ENCODE measurements at regions not wholly inside any gene's neighbourhood (a gene's known extent, or its start where the extent isn't known, plus 50 kb on each side); places are given as distances from the start of the nearest gene placed in this dataset.

DNA sequence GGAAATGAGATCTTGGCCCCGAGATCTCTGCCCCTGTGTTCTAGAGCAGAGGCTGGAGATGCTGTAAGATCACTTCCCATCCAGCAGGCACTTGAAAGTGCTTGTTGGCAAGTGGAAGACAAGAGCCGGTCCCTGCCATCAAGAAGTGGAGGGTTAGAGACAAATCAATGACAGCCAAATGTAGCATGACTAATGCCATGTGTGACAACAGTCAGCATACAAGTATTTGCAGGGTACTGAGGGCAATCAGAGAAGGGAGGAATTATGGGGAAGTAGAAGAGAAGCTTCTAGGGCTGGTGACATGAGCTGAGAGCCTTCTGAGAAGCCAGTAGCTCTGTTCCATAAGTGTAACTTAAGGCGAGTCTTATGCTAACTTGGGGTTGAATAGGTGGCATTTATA, 58.6 kb downstream of the TMEM17 start:
- peak; percentile 33 for DNase-seq (ENCODE audit: low spot score)

DNA sequence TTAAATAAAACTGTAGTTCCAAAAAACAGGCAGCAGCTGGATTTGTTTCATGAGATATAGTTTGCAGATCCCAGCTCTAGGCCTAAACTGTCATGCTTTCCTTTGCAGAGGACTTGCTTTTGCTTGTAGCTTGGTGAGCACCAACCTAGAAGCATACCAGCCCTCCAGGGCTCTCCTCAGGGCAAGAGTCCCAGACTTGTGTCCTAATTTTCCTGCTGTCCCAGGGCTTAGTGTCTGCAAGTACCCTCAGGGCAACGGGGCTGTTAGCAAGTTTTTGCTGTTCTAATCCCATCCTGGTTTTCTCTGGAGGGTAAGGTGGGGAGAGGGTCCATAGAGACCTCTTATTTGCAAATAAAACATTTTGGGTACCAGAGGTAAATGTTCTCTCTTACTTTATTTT, 59.5 kb downstream of the TMEM17 start:
- no peak for DNase-seq (ENCODE audit: low spot score)

DNA sequence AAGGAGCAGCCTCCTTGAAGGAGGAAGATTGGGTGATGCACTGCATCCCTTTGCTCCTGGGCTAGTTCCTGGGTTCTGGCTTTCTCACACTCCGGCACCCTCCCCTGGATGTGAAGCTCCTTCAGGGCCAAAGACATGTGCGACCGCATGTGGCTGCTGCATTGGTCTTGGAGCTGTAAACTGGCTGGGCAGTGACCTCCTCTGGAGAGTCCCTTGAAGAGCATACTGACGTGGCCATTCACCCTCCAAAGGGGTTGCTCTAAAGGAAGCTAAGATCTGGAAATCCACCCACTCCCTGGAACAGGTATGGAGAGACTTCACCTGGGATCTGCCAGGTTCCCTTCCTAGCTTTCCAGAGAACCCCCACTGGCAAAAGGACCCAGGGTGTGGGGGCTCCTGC, 62.1 kb downstream of the TMEM17 start:
- DNase-seq (ENCODE audit: low spot score), result no peak

DNA sequence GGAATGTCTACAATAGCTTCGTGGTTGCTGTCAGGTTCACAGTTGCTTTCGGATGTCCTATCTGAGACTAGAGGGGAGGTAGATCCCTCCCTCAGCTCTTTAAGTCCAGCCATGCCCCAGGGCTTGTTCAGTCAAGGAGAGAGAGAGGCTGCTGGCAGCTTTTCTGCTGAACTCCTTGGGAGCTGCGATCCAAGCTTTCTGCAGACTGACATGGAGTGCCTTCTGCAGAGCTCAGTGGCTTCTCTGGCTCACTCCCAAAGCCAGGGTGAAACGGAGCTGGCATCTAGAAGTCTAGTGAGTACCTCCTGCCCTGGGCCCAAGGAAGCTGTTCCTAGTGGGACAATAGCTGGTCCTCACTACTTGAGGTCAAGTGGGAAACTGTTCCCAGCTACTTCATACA, 62.5 kb downstream of the TMEM17 start:
- no peak for DNase-seq (ENCODE audit: low spot score)

DNA sequence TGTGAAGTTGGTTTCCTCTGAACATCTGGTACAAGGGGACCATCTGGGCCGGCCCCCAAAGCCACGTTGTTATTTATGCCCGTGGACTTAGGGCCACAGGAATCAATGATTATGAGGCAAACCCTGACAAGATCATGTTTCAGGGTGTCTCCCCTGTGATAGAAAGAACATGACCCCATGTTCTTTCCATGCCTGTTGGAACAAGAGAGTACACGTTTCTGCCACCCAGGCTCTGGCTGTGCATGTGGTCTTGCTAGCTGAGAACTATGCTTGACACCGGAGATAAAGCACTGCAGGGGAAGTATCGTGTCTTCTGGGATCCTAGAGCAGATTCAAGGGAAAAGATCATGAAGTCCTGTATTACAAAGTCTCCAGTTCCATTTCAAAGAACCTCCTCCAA, 64.2 kb downstream of the TMEM17 start:
- no peak for DNase-seq (ENCODE audit: low spot score)

DNA sequence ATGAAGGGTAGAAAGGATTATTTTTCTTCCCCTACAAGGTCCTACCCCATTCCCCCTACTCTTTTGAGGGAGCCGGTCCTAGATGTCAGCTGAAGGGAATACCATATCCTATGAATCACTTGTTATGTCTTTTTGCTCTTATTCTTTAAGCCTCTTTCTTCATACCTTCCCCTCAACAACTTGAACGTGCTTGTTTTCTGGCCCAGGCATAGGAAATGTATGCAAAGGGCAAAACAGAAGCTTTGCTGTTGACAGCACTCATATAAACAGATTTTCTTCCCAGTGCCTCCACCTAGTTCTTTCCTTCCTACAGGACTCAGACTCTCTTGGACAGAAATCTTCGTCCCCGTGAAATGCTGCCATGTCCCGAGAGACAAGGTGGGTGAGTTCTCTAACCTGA, 64.6 kb downstream of the TMEM17 start:
- DNase-seq (ENCODE audit: low spot score), result no peak

DNA sequence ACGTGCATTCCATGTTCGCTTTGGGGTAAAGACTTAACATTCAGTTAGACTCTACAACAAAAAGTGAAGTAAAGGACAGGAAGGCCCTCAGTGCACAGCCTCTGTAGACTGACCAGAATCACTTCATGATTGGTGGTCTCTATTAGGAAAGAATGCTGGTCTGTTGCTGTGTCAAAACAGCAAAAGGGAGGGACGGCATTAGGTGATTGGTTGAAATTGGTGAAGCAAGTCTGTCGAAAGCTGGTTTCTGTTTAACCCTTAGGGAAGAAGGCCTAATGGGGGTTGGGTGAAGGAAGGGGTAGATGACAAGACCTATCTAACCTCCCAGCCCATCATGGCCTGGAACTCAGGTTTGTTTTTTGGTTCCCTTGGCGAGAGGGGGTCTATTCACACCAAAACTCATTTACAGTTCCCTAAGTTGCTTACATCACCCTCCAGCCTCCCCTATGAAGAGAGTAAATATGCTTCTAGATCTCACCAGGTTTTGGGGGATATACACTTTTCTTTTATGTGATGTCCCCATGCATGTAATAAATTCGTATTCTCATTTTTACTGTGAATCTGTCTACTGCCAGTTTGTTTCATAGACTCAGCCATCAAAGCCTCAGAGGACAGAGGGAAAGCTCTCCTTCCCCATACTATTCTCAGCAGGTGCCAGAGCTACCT, 65.6 kb downstream of the TMEM17 start:
- no peak for DNase-seq (ENCODE audit: low spot score)

DNA sequence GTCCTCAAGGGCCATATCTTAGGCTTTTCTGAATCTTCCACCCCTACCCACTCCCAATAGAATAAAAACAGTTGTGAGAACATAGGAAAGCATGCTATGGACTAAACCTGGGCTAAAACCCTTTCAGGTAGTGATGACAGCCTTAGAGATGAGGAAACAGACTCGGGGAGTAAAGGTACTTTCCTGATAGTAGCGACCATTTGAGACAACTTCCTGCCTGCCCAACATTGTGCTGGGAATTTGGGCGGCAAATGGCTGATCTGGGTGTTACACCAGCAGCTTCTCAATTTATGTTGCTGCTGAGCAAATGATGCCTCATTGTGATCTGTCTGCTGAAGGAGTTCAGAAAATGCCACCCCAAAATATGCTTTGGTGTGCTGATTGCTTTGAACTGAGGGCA, 66.6 kb downstream of the TMEM17 start:
- no peak for DNase-seq (ENCODE audit: low spot score)

DNA sequence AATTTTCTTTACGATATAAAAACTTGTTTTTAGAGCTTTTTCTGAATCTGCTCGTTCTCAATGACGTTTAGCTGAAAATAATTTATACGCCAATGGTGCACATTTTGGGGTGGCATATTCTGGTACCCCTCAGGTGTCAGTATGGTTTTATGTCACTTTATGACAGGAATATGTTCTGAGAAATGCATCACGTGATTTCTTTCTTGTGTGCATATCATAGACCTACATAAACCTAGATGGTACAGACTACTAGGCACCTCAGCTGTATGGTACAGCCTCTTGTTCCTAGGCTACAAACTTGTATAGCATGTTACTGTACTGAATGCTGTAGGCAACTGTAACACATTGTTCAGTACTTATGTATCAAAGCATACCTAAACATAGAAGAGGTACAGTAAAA, 68.2 kb downstream of the TMEM17 start:
- no peak for DNase-seq (ENCODE audit: low spot score)

DNA sequence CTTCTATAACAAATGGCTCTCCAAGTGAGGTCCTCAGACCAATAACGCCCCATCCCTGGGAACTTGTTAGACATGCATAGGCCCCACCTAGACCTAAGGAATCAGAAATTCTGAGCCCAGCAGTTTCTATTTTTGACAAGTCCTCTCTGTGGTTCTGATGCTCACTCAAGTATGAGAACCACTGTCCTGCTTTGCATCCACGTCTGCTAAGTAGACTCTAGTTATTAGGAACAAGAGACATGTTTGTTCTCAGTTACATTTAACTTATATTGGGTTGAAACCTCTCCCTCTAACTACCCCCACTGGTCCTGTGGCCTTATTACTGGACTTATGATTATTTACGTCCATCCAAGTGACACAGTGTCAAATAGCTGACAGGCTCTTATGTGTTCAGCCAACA, 70.3 kb downstream of the TMEM17 start:
- DNase-seq (ENCODE audit: low spot score), result no peak

DNA sequence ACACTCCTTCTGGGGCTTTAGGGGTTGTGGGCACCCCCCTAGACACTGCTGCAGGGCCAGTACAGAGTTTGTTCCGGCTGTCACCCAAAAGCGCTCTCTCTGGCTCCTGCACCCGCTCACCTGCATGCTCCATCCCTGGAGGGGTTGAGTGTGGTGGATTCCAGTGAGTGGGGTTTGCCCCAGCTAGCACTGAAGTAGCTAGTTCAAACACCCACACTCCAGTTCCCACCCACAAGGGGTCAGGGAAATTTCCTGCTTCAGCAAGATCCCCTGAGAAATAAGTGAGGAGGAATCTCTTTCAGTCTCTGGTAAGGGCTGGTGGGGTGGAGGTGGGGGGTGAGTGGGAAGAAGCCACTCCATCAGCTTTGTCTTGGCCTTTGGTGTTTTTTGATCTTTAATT, 73.6 kb downstream of the TMEM17 start:
- no peak for DNase-seq (ENCODE audit: low spot score)

DNA sequence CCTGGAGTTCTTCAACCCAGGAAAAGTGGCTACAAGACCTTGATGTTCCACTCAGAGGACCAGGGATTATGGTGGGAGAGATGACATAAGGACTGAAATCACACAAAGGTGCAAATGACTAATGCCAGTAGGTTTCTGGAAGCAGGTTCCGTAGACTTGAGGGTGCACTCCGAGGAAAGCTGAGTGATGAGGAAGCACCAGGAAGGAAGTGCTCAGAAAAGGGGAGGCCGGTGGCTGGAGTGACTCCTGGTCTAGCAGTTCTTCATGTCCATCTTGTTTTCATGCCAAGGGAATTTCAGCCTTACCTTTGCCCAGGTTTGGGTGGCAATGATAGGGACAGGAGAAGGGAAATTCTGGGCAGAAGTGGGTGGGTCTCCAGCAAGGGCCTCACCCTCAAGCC, 74.5 kb downstream of the TMEM17 start:
- no peak for DNase-seq (ENCODE audit: low spot score)

DNA sequence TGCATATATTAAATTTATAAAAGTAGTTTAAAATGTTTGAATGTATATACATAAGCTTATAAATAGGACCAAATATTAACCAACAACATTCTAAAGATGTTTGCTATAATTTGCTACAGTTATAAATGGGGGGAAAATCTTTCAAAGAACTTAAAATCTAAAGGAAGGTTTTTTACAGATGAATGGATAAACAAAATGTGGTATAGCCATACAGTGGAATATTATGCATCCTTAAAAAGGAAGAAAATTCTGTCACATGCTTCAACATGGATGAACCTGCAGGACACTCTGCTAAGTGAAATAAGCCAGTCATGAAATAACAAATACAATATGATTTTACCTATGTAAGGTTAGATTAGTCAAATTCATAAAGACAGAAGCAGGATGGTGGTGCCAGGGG, 75.8 kb downstream of the TMEM17 start:
- no peak for DNase-seq (ENCODE audit: low spot score)

DNA sequence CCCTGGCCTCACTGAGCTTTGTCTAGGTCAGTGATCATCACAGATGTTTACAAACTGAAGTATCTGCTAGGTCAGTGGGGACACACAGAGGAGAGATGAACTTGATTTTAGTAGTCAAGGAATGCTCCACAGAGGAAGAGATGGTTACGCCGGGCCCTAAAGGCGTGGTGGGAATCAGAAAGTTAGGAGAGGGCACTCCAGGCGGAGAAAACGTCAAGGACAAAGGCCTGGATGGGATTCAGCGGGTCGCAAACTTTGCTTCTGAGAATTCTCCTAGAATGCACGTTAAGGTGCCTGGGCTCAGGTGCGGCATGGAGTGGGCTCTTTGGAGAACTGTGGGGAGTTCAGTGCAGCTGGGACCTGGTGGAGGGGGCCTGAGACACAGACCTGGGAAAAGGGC, 78.8 kb downstream of the TMEM17 start:
- no peak for DNase-seq (ENCODE audit: low spot score)

DNA sequence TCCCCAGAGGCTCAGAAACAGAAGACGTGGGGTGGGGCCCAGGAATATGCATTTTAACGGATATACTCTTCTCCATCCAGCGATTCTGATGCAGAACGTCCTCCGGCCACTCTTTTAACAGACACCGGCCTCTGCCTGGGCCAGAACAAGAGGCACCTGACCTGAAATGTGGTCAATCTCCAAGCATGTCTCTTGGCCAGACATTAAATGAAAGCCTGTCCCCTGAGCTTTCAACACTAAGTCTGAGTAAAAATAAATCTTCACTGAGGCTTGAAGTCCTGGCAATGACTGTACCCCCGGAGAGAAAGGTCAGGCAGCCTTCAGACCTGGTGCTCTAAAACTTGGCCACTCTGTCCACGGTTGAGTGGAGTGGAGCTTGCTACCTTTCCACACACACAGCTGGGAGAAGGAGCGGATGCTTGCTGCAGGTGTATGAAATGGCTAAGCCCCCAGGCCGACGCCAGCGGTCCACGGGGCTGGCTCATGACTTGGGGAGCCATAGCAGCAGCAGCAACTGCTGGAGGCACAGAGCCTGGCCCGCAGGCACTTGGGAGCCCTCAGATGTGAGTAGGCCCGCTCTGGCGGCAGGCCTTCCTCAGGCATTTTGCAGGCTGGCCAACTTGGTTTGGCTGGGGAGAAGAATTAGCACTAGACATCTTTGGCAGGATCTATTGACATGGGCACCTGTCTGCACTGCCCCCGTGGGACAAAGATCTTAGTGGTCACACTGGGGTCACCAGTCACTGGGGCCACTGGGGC, 79.7 kb downstream of the TMEM17 start:
- DNase-seq (ENCODE audit: low spot score), result peak; percentile 46

DNA sequence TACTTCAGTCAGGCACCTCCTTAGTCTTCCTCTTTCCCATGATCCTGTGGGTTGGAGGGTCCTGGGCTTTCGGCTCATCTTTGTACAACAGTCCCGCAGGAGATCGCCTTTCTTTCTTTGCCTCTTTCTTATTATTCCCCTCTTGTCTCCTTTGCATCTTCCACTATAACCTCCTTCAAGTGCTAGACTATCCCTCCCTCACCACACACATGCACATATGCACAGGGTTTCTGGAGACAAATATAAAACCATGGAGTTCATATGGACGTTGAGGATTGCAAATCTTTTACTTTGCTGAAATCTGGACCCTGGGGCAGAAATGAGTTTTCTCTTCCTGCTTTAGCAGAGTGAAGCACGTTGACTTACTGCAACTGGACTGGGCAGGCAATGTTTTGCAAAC, 80.3 kb downstream of the TMEM17 start:
- DNase-seq (ENCODE audit: low spot score), result no peak

DNA sequence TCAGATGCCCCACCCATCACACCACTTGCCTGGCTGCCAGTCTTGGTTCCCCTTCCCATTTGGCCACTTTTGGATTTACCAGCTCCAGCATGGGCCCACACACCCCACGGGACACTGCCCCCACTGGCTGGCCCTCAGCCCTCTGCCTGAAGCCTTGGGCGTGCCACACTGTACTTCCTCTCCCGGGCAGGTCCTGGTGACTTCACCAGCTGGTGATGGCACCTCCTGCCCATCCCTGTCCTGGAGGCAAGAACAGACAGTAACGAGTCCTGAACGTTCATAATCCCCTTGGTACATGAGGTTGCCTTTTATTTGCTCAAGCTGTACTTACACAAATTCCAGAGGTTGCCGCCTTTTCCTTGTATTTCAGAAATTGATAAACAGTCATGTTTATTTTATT, 81.1 kb downstream of the TMEM17 start:
- DNase-seq (ENCODE audit: low spot score), result no peak

DNA sequence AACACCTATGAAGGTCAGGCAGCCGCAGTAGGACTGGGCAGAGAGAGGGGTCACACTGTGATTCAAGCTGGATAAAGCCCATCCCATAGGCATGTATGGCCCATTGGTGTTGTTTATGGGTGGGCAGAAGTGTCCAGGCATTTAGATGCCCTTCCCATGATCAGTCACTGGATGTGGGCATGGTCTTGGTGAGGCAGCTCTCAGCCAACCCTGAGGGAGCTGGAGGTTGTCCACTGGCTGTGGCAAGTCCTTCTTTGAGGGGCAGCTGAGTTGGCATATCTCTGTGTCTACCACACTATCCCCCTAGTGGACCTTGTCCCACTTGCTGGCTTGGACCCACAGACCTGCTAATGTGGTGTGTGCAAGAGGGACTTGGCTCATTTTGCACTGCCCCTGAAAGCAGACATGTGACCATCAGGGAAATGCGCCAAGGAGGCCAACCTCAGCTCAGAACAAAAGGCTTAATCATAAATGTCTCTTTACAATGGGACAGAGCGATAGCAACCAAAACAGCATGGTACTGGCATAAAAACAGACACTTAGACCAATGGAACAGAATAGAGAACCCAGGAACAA, 82.0 kb downstream of the TMEM17 start:
- no peak for DNase-seq (ENCODE audit: low spot score)

DNA sequence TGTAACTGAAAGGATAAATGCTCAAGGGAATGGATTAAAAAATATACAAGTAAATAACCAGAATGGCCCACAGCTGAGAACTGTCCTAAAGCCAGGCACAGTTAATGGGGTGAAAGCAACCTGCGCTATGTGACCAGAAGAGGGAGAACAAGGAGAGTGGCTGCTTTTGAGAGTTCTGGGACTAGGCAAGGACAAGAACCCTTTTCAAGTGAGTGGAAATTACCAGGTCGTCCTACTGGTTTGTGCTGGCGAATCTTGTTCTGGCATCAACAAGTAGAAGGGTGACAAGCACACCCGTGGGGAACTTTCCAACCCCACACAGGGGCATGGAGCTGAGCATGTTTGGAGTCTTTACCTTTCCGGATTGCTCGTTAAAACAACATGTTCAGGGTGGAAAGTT, 82.8 kb downstream of the TMEM17 start:
- DNase-seq (ENCODE audit: low spot score), result no peak

DNA sequence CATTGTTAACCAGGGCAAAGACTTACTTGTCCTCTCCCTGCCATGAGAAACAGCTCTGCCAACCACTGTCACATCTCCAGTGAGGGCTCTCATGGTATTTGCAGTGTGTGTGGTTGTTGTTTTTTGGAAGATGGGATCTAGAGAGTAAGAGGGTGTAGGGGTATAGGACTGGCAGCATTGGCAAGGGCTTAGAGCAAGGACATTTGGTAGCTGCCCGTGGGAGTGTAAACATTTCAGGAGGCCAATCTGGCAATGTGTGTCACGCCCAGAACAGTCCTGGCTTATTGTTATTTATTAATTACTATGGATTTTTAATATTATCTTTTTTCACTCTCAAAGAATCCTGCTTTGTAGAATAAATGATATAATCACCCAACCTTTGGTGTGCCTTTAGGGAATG, 90.5 kb downstream of the TMEM17 start:
- no peak for DNase-seq (ENCODE audit: low spot score)

DNA sequence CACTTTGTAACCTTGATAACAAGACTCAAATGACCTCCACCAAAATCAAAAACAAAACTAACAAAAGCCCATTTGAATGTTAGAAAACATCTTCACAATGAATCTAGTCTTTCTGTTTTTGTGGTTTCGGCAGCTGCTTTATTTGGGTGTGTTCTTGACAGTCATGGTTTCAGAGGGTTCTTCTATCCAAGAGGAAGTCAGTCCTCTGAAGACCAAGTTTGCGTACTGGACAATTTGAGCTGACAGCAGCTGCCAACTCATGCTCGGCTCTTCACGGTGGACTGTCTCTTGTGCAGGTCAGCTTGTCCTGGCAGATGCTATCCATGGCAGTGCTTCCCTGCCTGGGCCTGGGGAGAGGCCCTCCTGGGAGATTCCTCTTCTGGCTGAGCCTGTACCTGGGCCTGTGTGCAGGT, 91.0 kb downstream of the TMEM17 start:
- DNase-seq (ENCODE audit: low spot score), result no peak

DNA sequence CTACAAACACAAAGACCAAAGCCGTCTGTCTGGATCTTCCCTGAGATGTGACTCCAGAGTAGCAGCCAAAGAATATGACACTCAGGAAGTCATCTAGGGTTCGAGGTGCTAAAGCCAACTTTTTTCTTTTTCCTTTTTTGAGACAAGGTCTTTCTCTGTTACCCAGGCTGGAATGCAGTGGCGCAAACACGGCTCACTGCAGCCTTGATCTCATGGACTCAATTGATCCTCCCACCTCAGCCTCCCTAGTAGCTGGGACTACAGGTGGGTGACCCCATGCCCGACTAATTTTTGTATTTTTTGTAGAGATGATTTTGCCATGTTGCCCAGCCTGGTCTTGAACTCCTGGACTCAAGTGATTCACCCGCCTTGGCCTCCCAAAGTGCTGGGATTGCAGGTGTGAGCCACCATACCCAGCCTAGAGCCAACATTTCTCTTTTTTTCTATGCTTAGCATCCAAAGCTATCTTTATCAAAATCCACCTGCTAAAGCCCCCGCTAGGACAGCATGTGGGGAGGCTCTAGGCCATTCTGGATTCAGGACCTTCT, 92.8 kb downstream of the TMEM17 start:
- DNase-seq (ENCODE audit: low spot score), result no peak

DNA sequence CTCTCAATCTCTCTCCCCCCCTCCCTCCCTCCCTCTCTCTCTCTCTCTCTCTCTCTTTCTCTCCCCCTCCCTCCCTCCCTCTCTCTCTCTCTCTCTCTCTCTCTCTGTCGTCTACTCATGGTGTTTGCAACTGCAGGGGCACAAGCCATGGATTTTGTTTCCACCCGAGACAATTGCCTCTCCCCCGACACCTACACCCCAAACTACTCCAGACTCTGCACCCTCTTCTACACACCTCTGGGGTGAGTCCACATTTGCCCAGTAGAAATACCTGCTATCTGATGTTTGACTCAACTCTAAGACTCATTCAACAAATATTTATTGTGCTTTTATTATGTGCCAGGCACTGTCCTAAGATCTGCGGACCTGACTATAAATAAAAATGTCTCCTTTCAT, 93.7 kb downstream of the TMEM17 start:
- peak; percentile 33 for DNase-seq (ENCODE audit: low spot score)

Data from kidney tubule cell (primary cell).